Activated CD8-positive, alpha-beta T cell treated with anti-CD3 and anti-CD28 coated beads for 36 hours (primary cell): ENCODE measurements at regions not wholly inside any gene's neighbourhood (a gene's known extent, or its start where the extent isn't known, plus 50 kb on each side); places are given as distances from the start of the nearest gene placed in this dataset.

ENCODE experiments used
- ATAC-seq: fragments of 200-7000 bp; cut with Tn5 transposase; one replicate; pipeline ENCODE4 v1.10.0; 2021; ENCODE audit warnings: mild to moderate bottlenecking, moderate library complexity
- CTCF ChIA-PET: fragments of 350-600 bp; sonication (Branson Sonifier 250); formaldehyde crosslinking; loops from one replicate; lab custom pipeline; 2021; ENCODE audit warnings: antibody characterized with exemption; lab: Charles Lee
- POLR2A ChIA-PET: fragments of 350-600 bp; sonication (Branson Sonifier 250); formaldehyde crosslinking; loops from one replicate; lab custom pipeline; 2021; ENCODE audit warnings: antibody characterized with exemption; lab: Charles Lee
- DNase-seq: peaks from one replicate; pipeline ENCODE4 v3.0.0-alpha.2; 2020
- H3K27ac Mint-ChIP-seq: one replicate; pipeline ENCODE4 v1.8.0; 2021; ENCODE audit warnings: mild to moderate bottlenecking, mixed read lengths
- H3K27me3 Mint-ChIP-seq: one replicate; pipeline ENCODE4 v1.8.0; 2021; ENCODE audit warnings: mixed read lengths
- H3K36me3 Mint-ChIP-seq: one replicate; pipeline ENCODE4 v1.8.0; 2021; ENCODE audit warnings: low read depth, mixed read lengths
- H3K4me1 Mint-ChIP-seq: one replicate; pipeline ENCODE4 v1.8.0; 2021; ENCODE audit warnings: low read depth, mixed read lengths
- H3K4me3 Mint-ChIP-seq: one replicate; pipeline ENCODE4 v1.8.0; 2021; ENCODE audit warnings: mild to moderate bottlenecking, moderate library complexity, mixed read lengths
- H3K9me3 Mint-ChIP-seq: one replicate; pipeline ENCODE4 v1.8.0; 2021; ENCODE audit warnings: mixed read lengths
- CTCF ChIP-seq: fragments of 200-600 bp; IDR thresholded peaks from one replicate; pipeline ENCODE4 v1.8.0; 2022; ENCODE audit warnings: antibody characterized with exemption, mild to moderate bottlenecking
- intact Hi-C: fragments of 100-400 bp; cut with micrococcal nuclease; formaldehyde crosslinking; loops from one replicate; pipeline ENCODE4 v1.10.0; 2022

- H3K4me1 Mint-ChIP-seq = no peaks in the 10 kb centered on the region
- ATAC-seq = no peak
- no peak for DNase-seq
- H3K4me3 Mint-ChIP-seq = no peak overlapping the region
- H3K27me3 Mint-ChIP-seq = no peaks in the 10 kb centered on the region
- no peak overlapping the region for H3K27ac Mint-ChIP-seq
- POLR2A ChIA-PET = no interaction called here
- CTCF ChIA-PET = no interaction called here
- no peak for TF ChIP-seq CTCF
- H3K36me3 Mint-ChIP-seq = no peaks in the 10 kb centered on the region
- intact Hi-C loops = no loop called here
- H3K9me3 Mint-ChIP-seq = no peaks in the 10 kb centered on the region
Observed at GRCh38 chr14:97499790-97500481, 702.8 kb downstream of the VRK1 start.

GRCh38 chr14:97506626-97507025 is 709.4 kb downstream of the VRK1 start:
- TF ChIP-seq CTCF = no peak
- no peak for ATAC-seq
- Mint-ChIP-seq H3K27ac (no peak overlapping the region), H3K27me3 (no peaks in the 10 kb centered on the region), H3K4me1 (no peaks in the 10 kb centered on the region), H3K36me3 (no peaks in the 10 kb centered on the region), H3K9me3 (peaks cover 5% of the 10 kb centered on the region), H3K4me3 (no peak overlapping the region)
- intact Hi-C loops = no loop called here
- no peak for DNase-seq
- POLR2A ChIA-PET = no interaction called here
- CTCF ChIA-PET = no interaction called here

- intact Hi-C loops = no loop called here
- POLR2A ChIA-PET = no interaction called here
- Mint-ChIP-seq H3K9me3 (peaks cover 2% of the 10 kb centered on the region), H3K36me3 (no peaks in the 10 kb centered on the region), H3K4me1 (no peaks in the 10 kb centered on the region), H3K4me3 (no peak overlapping the region), H3K27ac (no peak overlapping the region), H3K27me3 (no peaks in the 10 kb centered on the region)
- TF ChIP-seq CTCF = no peak
- DNase-seq = no peak
- ATAC-seq = no peak
- CTCF ChIA-PET = no interaction called here
Observed at GRCh38 chr14:97513891-97514290, 716.7 kb downstream of the VRK1 start.

- no peaks in the 10 kb centered on the region for H3K36me3 Mint-ChIP-seq
- no peaks in the 10 kb centered on the region for H3K27me3 Mint-ChIP-seq
- no peak overlapping the region for H3K27ac Mint-ChIP-seq
- ATAC-seq = no peak
- DNase-seq = no peak
- no peak for TF ChIP-seq CTCF
- intact Hi-C loops = no loop called here
- POLR2A ChIA-PET = no interaction called here
- CTCF ChIA-PET = no interaction called here
- H3K4me3 Mint-ChIP-seq = no peak overlapping the region
- H3K9me3 Mint-ChIP-seq = no peaks in the 10 kb centered on the region
- no peaks in the 10 kb centered on the region for H3K4me1 Mint-ChIP-seq
Observed at GRCh38 chr14:97517566-97518234, 720.5 kb downstream of the VRK1 start.

GRCh38 chr14:97523936-97524335 is 726.8 kb downstream of the VRK1 start:
- Mint-ChIP-seq H3K27ac (no peak overlapping the region), H3K36me3 (no peaks in the 10 kb centered on the region), H3K4me3 (no peak overlapping the region), H3K9me3 (no peaks in the 10 kb centered on the region), H3K27me3 (no peaks in the 10 kb centered on the region), H3K4me1 (peaks cover 8% of the 10 kb centered on the region)
- ChIA-PET POLR2A (interaction anchor here (0.8 kb wide), 1 partner anchor 11 kb away, joined by 3 read pairs; no protein-coding TSS in a partner anchor), CTCF (no interaction called here)
- ATAC-seq (no peak), DNase-seq (no peak)
- no peak for TF ChIP-seq CTCF
- intact Hi-C loops = no loop called here
